SK-MEL-5 (cell line): ENCODE measurements at regions not wholly inside any gene's neighbourhood (a gene's known extent, or its start where the extent isn't known, plus 50 kb on each side); places are given as distances from the start of the nearest gene placed in this dataset.

Source experiments
- DNase-seq: peaks from one replicate; pipeline ENCODE4 v3.0.0-alpha.2; 2016; ENCODE audit warnings: low read depth, low spot score
- in situ Hi-C: cut with HindIII; loops from 2 replicates; pipeline ENCODE4 v1.10.0; 2016; ENCODE audit warnings: low sequenced_read_pairs, high pct_unique_total_duplicates, low pct_unique_long_range_greater_than_20kb
- small RNA-seq, 2 experiments: library from RNA; depleted of rRNA; stranded (forward); fragments of <200 nt; gene quantifications; one replicate each; pipeline ENCODE3, GENCODE V24; 2014

GRCh38 chr15:36529296-36530011 lies 50.0 kb upstream of the CDIN1 start:
- in situ Hi-C loops, result no loop called here
- no peak for DNase-seq

Small RNAs in the stretch of these regions (small RNA-seq; reads per million reads assigned to genes)
- gene AC068867.1 (0 reads per million in 2 experiments), gene MIR4510 (0 reads per million in 2 experiments)
